Upper lobe of left lung (tissue), 6 donors: ENCODE measurements at regions not wholly inside any gene's neighbourhood (a gene's known extent, or its start where the extent isn't known, plus 50 kb on each side); places are given as distances from the start of the nearest gene placed in this dataset.

Experiments used
- ATAC-seq, 2 donors: fragments of 200-7000 bp; cut with Tn5 transposase; one replicate each; pipeline ENCODE4 v1.9.1; 2022; ENCODE audit warnings: mild to moderate bottlenecking in 2 of 2, moderate library complexity in 2 of 2; ENCODE audit not compliant: low FRiP score in 2 of 2
- DNase-seq, 2 donors: peaks; one replicate each; pipeline ENCODE4 v3.0.0-alpha.2; 2019 to 2020
- H3K27ac ChIP-seq, 4 donors: fragments of 200-600 bp; sonication (generic); one replicate each; pipeline ENCODE4 v1.5.1; 2016 to 2019
- H3K27me3 ChIP-seq, 4 donors: fragments of 200-600 bp; sonication (generic); one replicate each; pipeline ENCODE4 v1.5.1; 2017 to 2019
- H3K36me3 ChIP-seq, 4 donors: fragments of 200-600 bp; sonication (generic); one replicate each; pipeline ENCODE4 v1.5.1; 2016 to 2019
- H3K4me1 ChIP-seq, 4 donors: fragments of 200-600 bp; sonication (generic); one replicate each; pipeline ENCODE4 v1.5.1; 2018 to 2019
- H3K4me3 ChIP-seq, 4 donors: fragments of 200-600 bp; sonication (generic); one replicate each; pipeline ENCODE4 v1.5.1; 2017 to 2019; ENCODE audit warnings: mild to moderate bottlenecking in 2 of 4, moderate library complexity in 1 of 4
- H3K9me3 ChIP-seq, 4 donors: fragments of 200-600 bp; sonication (generic); one replicate each; pipeline ENCODE4 v1.5.1; 2018 to 2019
- CTCF ChIP-seq, 6 experiments: fragments of 450-650 bp in 4 of 6; fragments of 200-600 bp in 2 of 6; sonication (generic) in 2 of 6; IDR thresholded peaks; one replicate each; pipeline ENCODE4 v1.5.1; 2016 to 2019; ENCODE audit warnings: antibody characterized with exemption in 6 of 6
- EP300 ChIP-seq, 4 donors: sonication (generic); formaldehyde crosslinking; IDR thresholded peaks; one replicate each; pipeline ENCODE4 v1.5.1; 2017; ENCODE audit warnings: antibody characterized with exemption in 4 of 4, control low read depth in 2 of 4
- POLR2A ChIP-seq, 4 donors: fragments of 450-650 bp; IDR thresholded peaks; one replicate each; pipeline ENCODE4 v1.5.1; 2016 to 2017; ENCODE audit warnings: antibody characterized with exemption in 4 of 4, mild to moderate bottlenecking in 2 of 4
- POLR2AphosphoS5 ChIP-seq, 2 donors: sonication (generic); formaldehyde crosslinking; IDR thresholded peaks; one replicate each; pipeline ENCODE4 v1.5.1; 2017; ENCODE audit warnings: antibody characterized with exemption in 2 of 2
- WGBS, 2 donors: methylation state at CpG; one replicate each; pipeline ENCODE4 v1.1.5; 2017 to 2018; 5-methylcytosine and 5-hydroxymethylcytosine counted together
- donor health status: DM: no; HTN: no; CAD: no; lungs with moderate emphysema.
- donor health status: DM: no; HTN: yes; CAD: no; lungs with severe emphysema.

- Histone ChIP-seq H3K9me3 (no peaks in the 10 kb centered on the region), H3K36me3 (no peaks in the 10 kb centered on the region), H3K4me3 (no peak overlapping the region), H3K4me1 (peaks cover 13 to 35% (median 29%) of the 10 kb centered on the region in 4 donors), H3K27ac (no peak overlapping the region), H3K27me3 (no peaks in the 10 kb centered on the region)
- ATAC-seq (no peak), DNase-seq (peak in 1 of 2 donors; percentile 74)
- TF ChIP-seq CTCF (IDR thresholded peaks at IDR 0.05) (no peak), POLR2AphosphoS5 (IDR thresholded peaks at IDR 0.05) (no peak), POLR2A (IDR thresholded peaks at IDR 0.05) (no peak), EP300 (IDR thresholded peaks at IDR 0.05) (no peak)
- WGBS, 2 donors, result 49 to 50% methylated on average over 24 to 25 of the region's 25 CpGs
Measured at GRCh38 chr2:120465989-120466703, 120.2 kb downstream of the INHBB start.

DNA sequence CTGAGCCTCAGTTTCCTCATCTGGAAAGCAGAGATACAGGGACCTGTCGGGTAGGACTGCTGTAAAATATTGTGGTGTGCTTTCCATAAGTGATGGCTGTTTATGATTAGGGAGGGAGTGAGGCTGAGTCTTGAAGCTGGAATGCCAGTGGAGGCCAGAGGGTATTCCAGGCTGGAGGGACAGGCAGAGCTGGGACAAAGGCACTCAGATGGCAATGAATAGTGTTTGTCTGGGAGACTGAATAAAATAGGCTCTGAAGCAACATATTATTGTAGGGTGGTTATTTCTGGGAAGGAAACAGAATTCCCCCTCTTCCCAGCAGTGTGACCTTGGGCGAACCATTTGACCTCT, 120.7 kb downstream of the INHBB start:
- 90 to 91% methylated on average over 2 of the region's 2 CpGs for WGBS, 2 donors

DNA sequence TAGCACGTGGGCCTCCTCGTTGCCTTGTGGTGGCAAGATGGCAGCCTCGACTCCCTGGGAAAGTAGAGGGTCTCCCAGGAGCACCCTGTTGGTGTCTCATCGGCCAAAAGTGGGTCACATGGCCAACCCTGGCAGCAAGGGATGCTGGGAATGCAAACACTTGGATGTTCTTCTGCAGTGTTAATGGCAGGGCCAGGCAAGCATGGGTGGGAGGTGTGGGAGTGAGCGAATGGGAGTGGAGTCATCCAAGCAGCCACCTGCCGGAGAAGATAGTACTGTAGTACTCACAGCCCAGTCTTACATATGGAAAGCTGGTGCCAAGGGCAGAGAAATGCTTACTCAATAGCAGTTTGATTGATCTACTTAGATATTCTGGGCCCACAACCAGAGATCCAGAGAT, 122.2 kb downstream of the INHBB start:
- DNase-seq (no peak), ATAC-seq (no peak)
- Histone ChIP-seq H3K4me1 (peaks cover 15 to 37% (median 33%) of the 10 kb centered on the region in 4 donors), H3K36me3 (no peaks in the 10 kb centered on the region), H3K9me3 (peaks cover 0 to 6% (median 0%) of the 10 kb centered on the region in 4 donors), H3K4me3 (no peak overlapping the region), H3K27me3 (no peaks in the 10 kb centered on the region), H3K27ac (peak overlapping the region in 1 of 4 donors; percentile 42)
- TF ChIP-seq CTCF (IDR thresholded peaks at IDR 0.05), result no peak
- no peak for TF ChIP-seq POLR2AphosphoS5 (IDR thresholded peaks at IDR 0.05)
- TF ChIP-seq POLR2A (IDR thresholded peaks at IDR 0.05), result no peak
- 80 to 86% methylated on average over 4 to 6 of the region's 6 CpGs for WGBS, 2 donors

More for the DNA sequence above, 120.7 kb downstream of the INHBB start:
- H3K36me3 ChIP-seq, result no peaks in the 10 kb centered on the region
- TF ChIP-seq EP300 (IDR thresholded peaks at IDR 0.05) (no peak), POLR2AphosphoS5 (IDR thresholded peaks at IDR 0.05) (no peak), CTCF (IDR thresholded peaks at IDR 0.05) (no peak), POLR2A (IDR thresholded peaks at IDR 0.05) (no peak)
- no peak for DNase-seq
- no peaks in the 10 kb centered on the region for H3K9me3 ChIP-seq
- no peak overlapping the region for H3K4me3 ChIP-seq
- H3K4me1 ChIP-seq, result peaks cover 15 to 37% (median 32%) of the 10 kb centered on the region in 4 donors
- H3K27me3 ChIP-seq, result no peaks in the 10 kb centered on the region
- H3K27ac ChIP-seq, result no peak overlapping the region
- ATAC-seq, result no peak

- DNase-seq (no peak), ATAC-seq (peak in 1 of 2 donors; percentile 14)
- Histone ChIP-seq H3K27ac (peak overlapping the region; percentile 68 to 89 (median 78)), H3K36me3 (no peaks in the 10 kb centered on the region), H3K9me3 (peaks cover 0 to 6% (median 0%) of the 10 kb centered on the region in 4 donors), H3K4me3 (no peak overlapping the region), H3K27me3 (no peaks in the 10 kb centered on the region), H3K4me1 (peaks cover 21 to 47% (median 39%) of the 10 kb centered on the region in 4 donors)
- WGBS, 2 donors, result 49 to 56% methylated on average over 2 of the region's 2 CpGs
- TF ChIP-seq CTCF (IDR thresholded peaks at IDR 0.05) (no peak), POLR2A (IDR thresholded peaks at IDR 0.05) (no peak), EP300 (IDR thresholded peaks at IDR 0.05) (no peak), POLR2AphosphoS5 (IDR thresholded peaks at IDR 0.05) (no peak)
Measured at GRCh38 chr2:120469426-120469825, 123.5 kb downstream of the INHBB start.
